ENCODE measurements at regions not wholly inside any gene's neighbourhood (a gene's known extent, or its start where the extent isn't known, plus 50 kb on each side); places are given as distances from the start of the nearest gene placed in this dataset.

GRCh38 chr17:52947418-52947817 lies 788.9 kb upstream of the CA10 start:
- DNase-seq (ENCODE audit: low spot score in 2 of 2): no peak
- H3K27ac ChIP-seq: no peak overlapping the region
- no peaks in the 10 kb centered on the region for H3K36me3 ChIP-seq
- TF ChIP-seq EP300 (IDR thresholded peaks at IDR 0.05): no peak
- no peak overlapping the region for H3K4me3 ChIP-seq
- H3K4me1 ChIP-seq: no peaks in the 10 kb centered on the region
- H3K9me3 ChIP-seq: no peaks in the 10 kb centered on the region
- H3K27me3 ChIP-seq: no peaks in the 10 kb centered on the region
- WGBS, 2 donors: 64 to 65% methylated on average over 3 of the region's 3 CpGs

GRCh38 chr17:52938623-52939230 lies 780.2 kb upstream of the CA10 start:
- Histone ChIP-seq H3K36me3 (no peaks in the 10 kb centered on the region), H3K9me3 (peaks cover 0 to 32% (median 6%) of the 10 kb centered on the region in 4 donors), H3K27me3 (no peaks in the 10 kb centered on the region), H3K4me3 (no peak overlapping the region), H3K4me1 (no peaks in the 10 kb centered on the region), H3K27ac (no peak overlapping the region)
- no peak for DNase-seq (ENCODE audit: low spot score in 2 of 2)
- TF ChIP-seq CTCF (IDR thresholded peaks at IDR 0.05): no peak
- no peak for TF ChIP-seq POLR2A (IDR thresholded peaks at IDR 0.05)
- no peak for TF ChIP-seq EP300 (IDR thresholded peaks at IDR 0.05)
- WGBS, 2 donors: 90 to 96% methylated on average over 3 of the region's 3 CpGs

GRCh38 chr17:52930581-52930980 lies 772.1 kb upstream of the CA10 start:
- WGBS, 2 donors: 70 to 75% methylated on average over 3 of the region's 3 CpGs
- Histone ChIP-seq H3K36me3 (no peaks in the 10 kb centered on the region), H3K27me3 (no peaks in the 10 kb centered on the region), H3K9me3 (no peaks in the 10 kb centered on the region), H3K27ac (no peak overlapping the region), H3K4me3 (no peak overlapping the region), H3K4me1 (no peaks in the 10 kb centered on the region)
- no peak for TF ChIP-seq EP300 (IDR thresholded peaks at IDR 0.05)
- no peak for TF ChIP-seq POLR2A (IDR thresholded peaks at IDR 0.05)
- no peak for TF ChIP-seq CTCF (IDR thresholded peaks at IDR 0.05)
- no peak for DNase-seq (ENCODE audit: low spot score in 2 of 2)

- DNase-seq (ENCODE audit: low spot score in 2 of 2): no peak
- no peaks in the 10 kb centered on the region for H3K9me3 ChIP-seq
- WGBS, 2 donors: 96 to 97% methylated on average over 1 of the region's 1 CpG
- no peak overlapping the region for H3K27ac ChIP-seq
- TF ChIP-seq EP300 (IDR thresholded peaks at IDR 0.05) (no peak), POLR2A (IDR thresholded peaks at IDR 0.05) (no peak), CTCF (IDR thresholded peaks at IDR 0.05) (no peak)
- no peak overlapping the region for H3K4me3 ChIP-seq
- no peaks in the 10 kb centered on the region for H3K27me3 ChIP-seq
- no peaks in the 10 kb centered on the region for H3K36me3 ChIP-seq
- H3K4me1 ChIP-seq: no peaks in the 10 kb centered on the region
Observed at GRCh38 chr17:52930145-52930544, 771.6 kb upstream of the CA10 start.

- H3K36me3 ChIP-seq: no peaks in the 10 kb centered on the region
- H3K27me3 ChIP-seq: no peaks in the 10 kb centered on the region
- no peak overlapping the region for H3K27ac ChIP-seq
- no peaks in the 10 kb centered on the region for H3K9me3 ChIP-seq
- DNase-seq (ENCODE audit: low spot score in 2 of 2): no peak
- TF ChIP-seq POLR2A (IDR thresholded peaks at IDR 0.05) (no peak), EP300 (IDR thresholded peaks at IDR 0.05) (no peak), CTCF (IDR thresholded peaks at IDR 0.05) (no peak)
- H3K4me1 ChIP-seq: no peaks in the 10 kb centered on the region
- WGBS, 2 donors: 87 to 91% methylated on average over 1 of the region's 1 CpG
- no peak overlapping the region for H3K4me3 ChIP-seq
Observed at GRCh38 chr17:52923658-52924057, 765.1 kb upstream of the CA10 start.

GRCh38 chr17:52899235-52899634 lies 740.7 kb upstream of the CA10 start:
- TF ChIP-seq CTCF (IDR thresholded peaks at IDR 0.05) (no peak), EP300 (IDR thresholded peaks at IDR 0.05) (no peak)
- no peaks in the 10 kb centered on the region for H3K36me3 ChIP-seq
- H3K9me3 ChIP-seq: no peaks in the 10 kb centered on the region
- WGBS, 2 donors: 30 to 34% methylated on average over 1 of the region's 1 CpG
- H3K4me1 ChIP-seq: no peaks in the 10 kb centered on the region
- H3K27me3 ChIP-seq: no peaks in the 10 kb centered on the region
- no peak overlapping the region for H3K27ac ChIP-seq
- no peak for DNase-seq (ENCODE audit: low spot score in 2 of 2)
- no peak overlapping the region for H3K4me3 ChIP-seq

All from tibial nerve (tissue), 4 donors.